GM21390 (cell line): ENCODE measurements at regions not wholly inside any gene's neighbourhood (a gene's known extent, or its start where the extent isn't known, plus 50 kb on each side); places are given as distances from the start of the nearest gene placed in this dataset.
"Not testable (repeated sequence)": the region's sequence is repeated elsewhere in the genome, so short reads cannot be mapped to it uniquely, and the experiment has no call there.

Experiments
- ATAC-seq: cut with Tn5 transposase; IDR thresholded peaks from one replicate; pipeline ENCODE4 v1.9.1; 2021; ENCODE audit not compliant: unreplicated experiment

GRCh38 chr17:52648995-52649394 is 490.5 kb upstream of the CA10 start:
- no peak for ATAC-seq

GRCh38 chr17:52647411-52647810 is 488.9 kb upstream of the CA10 start:
- ATAC-seq, result no peak

GRCh38 chr17:52636443-52636842 is 477.9 kb upstream of the CA10 start:
- ATAC-seq, result no peak

- ATAC-seq, result no peak
Measured at GRCh38 chr17:52606590-52606989, 448.1 kb upstream of the CA10 start.

DNA sequence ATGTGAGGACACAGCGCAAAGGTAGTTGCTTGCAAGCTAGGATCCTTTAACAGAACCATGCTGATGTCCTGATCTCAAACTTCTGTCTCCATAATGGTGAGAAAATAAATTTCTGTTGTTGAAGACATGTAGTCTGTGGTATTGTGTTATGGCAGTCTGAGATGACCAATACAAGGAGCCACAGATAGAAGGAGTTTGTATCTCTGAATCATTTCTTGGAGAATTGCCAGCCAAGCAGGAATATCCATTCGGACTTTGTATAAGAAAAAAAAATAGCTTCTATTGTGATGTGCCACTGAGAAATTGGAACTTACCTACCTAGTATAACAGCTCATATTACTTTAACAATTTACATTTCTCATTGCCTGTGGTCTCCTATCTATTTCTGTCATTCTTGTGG is 447.6 kb upstream of the CA10 start:
- no peak for ATAC-seq

DNA sequence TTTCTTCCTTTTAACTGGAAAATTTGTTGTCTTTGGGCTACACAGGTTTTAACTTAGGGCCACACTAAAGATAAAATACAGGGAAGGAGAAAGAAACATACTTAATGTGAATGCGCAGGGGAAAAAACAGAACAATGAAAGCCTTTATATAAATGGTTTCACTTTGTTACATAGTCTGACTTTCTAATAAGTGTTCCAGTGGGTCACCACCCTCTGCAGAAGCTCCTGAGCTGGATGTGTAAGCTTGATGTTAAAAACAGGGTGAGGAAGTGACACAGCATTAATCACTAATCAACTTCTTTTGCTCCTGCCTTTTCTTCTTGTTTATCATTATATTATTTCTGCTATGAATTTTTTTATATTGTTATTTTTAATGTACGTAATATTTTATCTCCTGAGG is 445.6 kb upstream of the CA10 start:
- ATAC-seq, result no peak

- not testable (repeated sequence) for ATAC-seq
Measured at GRCh38 chr17:52597452-52598215, 439.1 kb upstream of the CA10 start.

DNA sequence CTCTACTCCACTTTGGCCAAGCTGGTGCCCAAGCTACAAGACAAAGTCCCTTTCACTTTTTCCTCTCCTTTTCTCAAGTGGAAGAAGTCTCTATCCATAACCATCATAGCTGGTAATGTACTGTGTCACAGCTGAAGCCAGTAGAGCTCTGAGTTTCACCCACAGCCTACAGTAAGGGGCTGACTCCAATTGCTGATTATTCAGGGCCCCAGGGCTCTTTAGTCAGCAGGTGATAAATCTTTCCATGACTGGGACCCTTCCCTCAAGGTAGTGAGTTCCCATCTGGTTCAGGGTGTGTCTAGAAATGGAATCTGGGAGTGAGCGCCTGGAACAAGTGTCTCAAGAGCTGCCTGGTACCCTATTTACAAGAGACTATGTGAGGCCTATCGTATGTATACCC is 436.0 kb upstream of the CA10 start:
- ATAC-seq, result no peak

DNA sequence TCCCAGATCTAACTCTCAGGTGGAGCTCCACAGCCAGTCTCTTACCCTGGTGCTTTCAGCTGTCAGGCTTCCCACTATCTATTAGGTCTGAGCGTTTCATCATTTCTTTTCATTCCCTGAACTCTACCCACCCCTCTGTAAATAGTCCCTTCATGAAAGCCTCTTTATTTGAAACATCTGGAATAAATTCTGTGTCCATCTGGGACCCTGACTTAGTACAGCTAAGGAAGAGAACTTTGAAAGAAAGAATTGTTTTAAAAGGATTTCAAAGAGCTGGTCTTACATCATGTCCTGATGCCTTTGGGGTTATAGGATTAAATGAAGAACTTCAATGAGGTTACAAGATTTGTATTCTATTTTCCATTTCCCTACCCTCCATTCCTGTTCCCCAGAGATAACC is 388.5 kb upstream of the CA10 start:
- no peak for ATAC-seq

DNA sequence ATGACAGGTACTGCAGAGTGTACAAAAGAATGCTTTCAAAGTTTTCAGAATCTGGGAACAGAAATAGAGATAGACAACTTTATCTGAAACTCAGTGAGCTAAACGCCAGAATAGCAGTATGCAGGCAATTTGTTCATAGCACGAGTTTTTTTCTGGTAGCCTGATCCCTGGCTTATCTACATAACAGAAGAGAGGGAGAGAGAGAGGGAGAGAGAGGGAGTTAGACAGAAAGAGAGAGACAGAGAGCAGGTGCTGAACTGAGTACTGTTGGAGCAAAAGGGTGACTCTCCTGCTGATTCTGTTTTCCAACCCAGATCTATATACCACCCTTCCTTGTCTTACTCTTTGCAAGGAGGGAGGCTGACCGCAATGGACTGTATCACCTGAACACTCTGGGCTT is 388.0 kb upstream of the CA10 start:
- ATAC-seq, result no peak

DNA sequence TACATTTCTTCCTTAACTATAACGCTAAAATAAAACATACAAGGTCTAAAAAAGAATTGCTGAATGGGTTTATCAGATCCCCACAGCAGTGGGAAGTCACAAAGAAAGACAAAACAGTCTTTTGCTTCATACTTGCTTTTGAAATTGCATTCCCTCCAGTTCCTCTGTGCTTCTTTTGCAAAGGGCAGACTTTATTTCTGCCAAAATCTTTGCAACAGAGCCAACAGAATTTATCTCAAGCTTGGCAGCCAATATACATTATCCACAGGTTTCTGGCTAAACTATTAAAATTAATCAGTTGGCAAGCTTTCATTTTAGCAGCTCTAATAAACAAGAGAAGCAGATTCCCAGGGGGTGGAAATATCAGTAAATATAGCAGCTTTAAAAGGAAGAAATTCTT is 378.9 kb upstream of the CA10 start:
- no peak for ATAC-seq

GRCh38 chr17:52536489-52536888 is 378.0 kb upstream of the CA10 start:
- no peak for ATAC-seq

DNA sequence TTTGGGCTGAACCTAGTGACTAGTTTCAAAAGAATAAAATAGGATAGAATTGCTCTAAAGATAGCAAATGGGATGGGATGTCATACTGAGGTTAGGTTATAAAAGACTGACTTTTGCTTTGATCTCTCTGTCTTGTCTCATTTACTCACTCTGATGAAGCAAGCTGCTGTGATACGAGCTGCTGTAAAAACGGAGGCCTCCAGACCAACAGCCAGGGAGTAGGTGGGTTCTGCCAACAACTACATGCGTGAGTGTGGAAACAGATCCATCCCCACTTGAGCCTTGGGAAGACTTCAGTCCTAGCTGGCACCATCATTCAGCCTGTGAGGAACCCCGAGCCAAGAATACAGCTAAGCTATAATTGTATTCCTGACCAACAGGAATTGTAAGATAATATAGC is 373.9 kb upstream of the CA10 start:
- no peak for ATAC-seq

DNA sequence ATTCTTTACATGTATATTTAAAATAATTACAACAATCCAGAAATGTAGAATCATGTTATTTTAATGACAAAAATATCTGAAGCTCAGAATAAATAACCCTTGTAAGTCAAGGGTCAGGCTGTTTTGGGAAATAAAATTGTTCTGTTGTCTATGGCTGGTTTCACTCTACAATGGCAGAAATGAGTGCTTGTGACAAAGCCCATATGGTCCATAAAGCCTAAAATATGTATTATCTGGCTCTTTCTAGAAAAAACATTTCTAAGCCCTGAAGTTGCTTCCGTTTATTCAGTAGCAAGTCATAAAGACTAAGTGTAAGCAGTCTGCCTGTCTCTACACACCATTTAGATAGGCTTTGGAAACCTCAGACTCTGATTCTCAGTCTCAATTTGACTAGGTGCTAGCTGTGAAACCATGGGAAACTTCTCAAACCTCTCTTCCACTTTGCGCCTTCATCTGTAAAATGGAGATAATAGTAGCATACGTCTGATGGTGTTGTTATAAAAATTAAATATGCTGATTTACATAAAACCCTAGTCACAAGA is 365.7 kb upstream of the CA10 start:
- no peak for ATAC-seq

DNA sequence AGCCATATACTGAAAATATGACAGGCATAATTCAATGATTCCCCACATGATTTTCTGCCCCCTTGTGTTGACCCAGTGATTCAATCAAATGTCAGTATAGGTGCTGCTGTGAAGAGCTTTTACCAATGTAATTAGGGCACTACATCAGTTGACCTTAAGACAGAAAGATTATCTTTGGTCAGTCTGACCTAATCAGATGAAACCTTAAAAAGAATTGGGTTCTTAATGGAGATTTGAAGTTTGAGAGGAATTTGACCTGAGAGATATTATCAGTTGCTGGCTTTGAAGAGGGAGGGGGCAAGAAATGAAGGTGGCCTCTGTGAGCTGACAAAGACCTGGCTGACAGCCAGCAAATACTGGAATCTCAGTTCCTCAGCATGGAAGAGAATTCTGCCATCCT is 358.7 kb upstream of the CA10 start:
- no peak for ATAC-seq

GRCh38 chr17:52515927-52516326 is 357.4 kb upstream of the CA10 start:
- no peak for ATAC-seq

- no peak for ATAC-seq
Measured at GRCh38 chr17:52505601-52506000, 347.1 kb upstream of the CA10 start.

GRCh38 chr17:52504081-52504480 is 345.6 kb upstream of the CA10 start:
- no peak for ATAC-seq

- no peak for ATAC-seq
Measured at GRCh38 chr17:52495646-52496045, 337.1 kb upstream of the CA10 start.

GRCh38 chr17:52482271-52482670 is 323.8 kb upstream of the CA10 start:
- ATAC-seq, result no peak

- ATAC-seq, result no peak
Measured at GRCh38 chr17:52477824-52478699, 319.5 kb upstream of the CA10 start.
